ENCODE measurements at regions not wholly inside any gene's neighbourhood (a gene's known extent, or its start where the extent isn't known, plus 50 kb on each side); places are given as distances from the start of the nearest gene placed in this dataset.

- Histone ChIP-seq H3K36me3 (replicated peaks in 1 of 2; ENCODE audit: control insufficient read depth in 1 of 2, insufficient read depth in 2 of 2, low read length in 2 of 2) (no peaks in the 10 kb centered on the region), H3K4me1 (ENCODE audit: insufficient read depth, low read length) (peaks cover 10% of the 10 kb centered on the region; the same call in 1 of the 2 replicates), H3K9ac (ENCODE audit: insufficient read depth, low read depth, low read length) (no peak overlapping the region), H4K20me1 (ENCODE audit: insufficient read depth, low read length) (no peaks in the 10 kb centered on the region), H3K4me3 (replicated peaks in 1 of 3; ENCODE audit: insufficient read depth in 1 of 3, low read depth in 2 of 3, low read length in 3 of 3) (no peak overlapping the region), H3K27me3 (ENCODE audit: control insufficient read depth in 1 of 2, insufficient read depth in 2 of 2, low read length in 2 of 2) (no peaks in the 10 kb centered on the region), H2AFZ (ENCODE audit: low read length) (no peak overlapping the region), H3K27ac (ENCODE audit: extremely low read length, insufficient read depth, low read length) (no peak overlapping the region), H3K9me3 (ENCODE audit: low read length) (no peaks in the 10 kb centered on the region), H3K4me2 (ENCODE audit: low read depth, low read length) (no peak overlapping the region), H3K79me2 (ENCODE audit: insufficient read depth, low read length) (no peaks in the 10 kb centered on the region)
- no peak for FAIRE-seq
- ChIA-PET POLR2A (no interaction called here), CTCF (ENCODE audit: low intra/inter-chr PET ratio, low total read pairs) (no interaction called here)
- no peak for ATAC-seq
- in situ Hi-C loops (cut with HindIII; ENCODE audit: extremely low pct_ligation_motif_present, low pct_unique_long_range_greater_than_20kb) (no loop called here), intact Hi-C loops (cut with micrococcal nuclease; ENCODE audit: unreplicated experiment) (no loop called here)
- 27% methylated on average over 3 of the region's 3 CpGs for WGBS (ENCODE audit: low lambda C conversion rate)
- no TSS peak for BruUV-seq (replicated peaks)
- TF ChIP-seq MAFK (conservative IDR thresholded peaks at IDR 0.05 in 1 of 2, IDR thresholded peaks at IDR 0.05 in 1 of 2; ENCODE audit: low read length in 2 of 2) = peak; percentile 76 to 83; a peak in 3 of 4 replicates
- TF ChIP-seq CHD2 (IDR thresholded peaks at IDR 0.05; ENCODE audit: low read depth, low read length) = no peak
- TF ChIP-seq FOXP4 (CRISPR knock-in tag; IDR thresholded peaks at IDR 0.05) = no peak
- TF ChIP-seq MAFF (IDR thresholded peaks at IDR 0.05; ENCODE audit: low read depth, low read length) = peak; percentile 83
- DNase-seq (ENCODE audit: low spot score) = no peak
Measured at GRCh38 chr7:17631061-17631460, 309.2 kb downstream of the SNX13 start.

GRCh38 chr7:17632384-17632783, 307.9 kb downstream of the SNX13 start:
- H3K36me3 ChIP-seq (replicated peaks in 1 of 2; ENCODE audit: control insufficient read depth in 1 of 2, insufficient read depth in 2 of 2, low read length in 2 of 2) = no peaks in the 10 kb centered on the region
- 61% methylated on average over 2 of the region's 2 CpGs for WGBS (ENCODE audit: low lambda C conversion rate)
- POLR2A ChIA-PET = interaction anchor here (1.7 to 1.9 kb wide), 2 partner anchors 12 to 14 kb away, joined by 5 to 7 read pairs; no protein-coding TSS in a partner anchor
- DNase-seq (ENCODE audit: low spot score) (no peak), FAIRE-seq (no peak), ATAC-seq (no peak)
- no peaks in the 10 kb centered on the region for H3K9me3 ChIP-seq (ENCODE audit: low read length)
- H3K4me1 ChIP-seq (ENCODE audit: insufficient read depth, low read length) = peaks cover 17% of the 10 kb centered on the region; the same call in 1 of the 2 replicates
- no peaks in the 10 kb centered on the region for H4K20me1 ChIP-seq (ENCODE audit: insufficient read depth, low read length)
- no peak overlapping the region for H3K27ac ChIP-seq (ENCODE audit: extremely low read length, insufficient read depth, low read length)
- CTCF ChIA-PET (ENCODE audit: low intra/inter-chr PET ratio, low total read pairs) = no interaction called here
- no peak overlapping the region for H2AFZ ChIP-seq (ENCODE audit: low read length)
- in situ Hi-C loops (cut with HindIII; ENCODE audit: extremely low pct_ligation_motif_present, low pct_unique_long_range_greater_than_20kb) (no loop called here), intact Hi-C loops (cut with micrococcal nuclease; ENCODE audit: unreplicated experiment) (no loop called here)
- BruUV-seq (replicated peaks) = no TSS peak
- H3K9ac ChIP-seq (ENCODE audit: insufficient read depth, low read depth, low read length) = no peak overlapping the region
- H3K27me3 ChIP-seq (ENCODE audit: control insufficient read depth in 1 of 2, insufficient read depth in 2 of 2, low read length in 2 of 2) = no peaks in the 10 kb centered on the region
- H3K4me2 ChIP-seq (ENCODE audit: low read depth, low read length) = no peak overlapping the region
- no peak overlapping the region for H3K4me3 ChIP-seq (replicated peaks in 1 of 3; ENCODE audit: insufficient read depth in 1 of 3, low read depth in 2 of 3, low read length in 3 of 3)
- H3K79me2 ChIP-seq (ENCODE audit: insufficient read depth, low read length) = no peaks in the 10 kb centered on the region
- TF ChIP-seq REPIN1 (CRISPR knock-in tag; IDR thresholded peaks at IDR 0.05; ENCODE audit: borderline replicate concordance, low read depth) (no peak), CREM (IDR thresholded peaks at IDR 0.05) (no peak), CREM (CRISPR knock-in tag; IDR thresholded peaks at IDR 0.05) (no peak), PATZ1 (CRISPR knock-in tag; IDR thresholded peaks at IDR 0.05) (no peak), UBTF (CRISPR knock-in tag; IDR thresholded peaks at IDR 0.05) (no peak), FOXM1 (CRISPR knock-in tag; IDR thresholded peaks at IDR 0.05) (no peak), ZNF225 (CRISPR knock-in tag; IDR thresholded peaks at IDR 0.05) (no peak), MTERF4 (CRISPR knock-in tag; IDR thresholded peaks at IDR 0.05) (no peak), KLF9 (CRISPR knock-in tag; IDR thresholded peaks at IDR 0.05; ENCODE audit: low read depth) (no peak)

Measured in HepG2 (cell line).